GM18520 (cell line): ENCODE measurements at regions not wholly inside any gene's neighbourhood (a gene's known extent, or its start where the extent isn't known, plus 50 kb on each side); places are given as distances from the start of the nearest gene placed in this dataset.

ENCODE experiments used
- ATAC-seq: cut with Tn5 transposase; IDR thresholded peaks from one replicate; pipeline ENCODE4 v1.9.1; 2021; ENCODE audit not compliant: unreplicated experiment

DNA sequence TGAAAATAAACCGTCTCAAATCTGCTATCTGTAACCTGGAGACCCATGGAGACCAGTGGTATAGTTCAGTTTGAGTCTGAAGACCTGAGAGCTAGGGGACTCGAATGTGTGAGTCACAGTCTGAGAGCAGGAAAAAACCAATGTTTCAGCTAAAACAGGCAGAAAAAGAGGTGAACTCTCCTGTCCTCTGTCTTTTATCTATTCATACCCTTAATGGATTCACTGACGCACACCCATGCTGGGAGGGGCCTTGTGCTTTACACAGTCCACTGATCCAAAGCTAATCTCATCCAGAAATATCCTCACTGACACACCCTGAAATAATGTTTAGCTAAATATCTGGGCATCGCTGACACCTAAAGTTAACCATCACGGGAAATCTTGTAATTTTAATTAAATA is 297.9 kb downstream of the GPM6A start:
- no peak for ATAC-seq

DNA sequence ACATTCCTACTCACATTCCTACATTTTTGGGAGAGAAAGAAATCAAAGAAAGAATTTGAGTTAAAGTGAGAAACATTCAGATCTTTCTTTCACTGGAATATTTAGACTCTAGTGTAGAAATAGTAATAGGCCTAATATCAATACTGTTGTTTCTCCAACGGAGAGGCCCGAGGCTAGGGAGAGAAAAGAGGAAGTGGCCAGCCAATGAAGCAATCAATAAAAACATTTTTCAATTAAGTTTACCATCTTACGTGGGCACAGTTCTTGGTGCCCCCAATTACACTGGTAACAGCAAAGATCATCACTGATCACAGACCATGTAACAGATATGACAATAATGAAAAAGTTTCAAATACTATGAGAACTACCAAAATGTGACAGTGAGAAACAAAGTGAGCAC is 281.4 kb downstream of the GPM6A start:
- ATAC-seq: no peak

DNA sequence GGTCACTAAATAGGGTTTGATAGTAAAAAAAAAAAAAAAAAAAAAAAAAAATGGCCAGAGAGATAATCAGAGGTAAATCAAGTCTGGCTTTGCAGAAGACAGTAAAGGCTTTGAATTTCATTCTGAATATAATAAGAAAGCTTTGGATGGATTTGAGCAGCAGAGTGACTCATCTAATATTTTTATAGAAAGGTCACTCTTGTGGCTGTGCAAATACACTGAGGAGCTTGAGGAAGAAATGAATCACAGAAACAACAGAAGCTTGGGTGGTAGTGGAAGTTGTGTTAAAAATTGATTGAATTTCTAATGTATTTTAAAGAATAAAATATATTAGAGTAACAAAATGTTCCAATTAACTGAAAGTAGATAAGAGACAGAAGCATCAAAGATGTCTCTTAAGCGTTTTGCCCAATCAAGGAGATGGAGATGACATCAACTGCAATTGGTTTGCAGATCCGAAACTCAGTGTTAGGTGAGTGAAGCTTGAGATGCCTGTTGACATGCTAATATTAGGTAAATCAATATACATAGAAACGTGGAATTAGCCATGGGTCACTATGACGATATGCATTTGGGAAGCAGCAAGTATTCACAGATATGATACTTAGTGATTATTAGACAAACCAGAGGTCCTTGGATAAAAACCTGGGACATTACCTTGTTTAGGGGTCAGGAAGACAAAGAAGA is 280.5 kb downstream of the GPM6A start:
- ATAC-seq: no peak

DNA sequence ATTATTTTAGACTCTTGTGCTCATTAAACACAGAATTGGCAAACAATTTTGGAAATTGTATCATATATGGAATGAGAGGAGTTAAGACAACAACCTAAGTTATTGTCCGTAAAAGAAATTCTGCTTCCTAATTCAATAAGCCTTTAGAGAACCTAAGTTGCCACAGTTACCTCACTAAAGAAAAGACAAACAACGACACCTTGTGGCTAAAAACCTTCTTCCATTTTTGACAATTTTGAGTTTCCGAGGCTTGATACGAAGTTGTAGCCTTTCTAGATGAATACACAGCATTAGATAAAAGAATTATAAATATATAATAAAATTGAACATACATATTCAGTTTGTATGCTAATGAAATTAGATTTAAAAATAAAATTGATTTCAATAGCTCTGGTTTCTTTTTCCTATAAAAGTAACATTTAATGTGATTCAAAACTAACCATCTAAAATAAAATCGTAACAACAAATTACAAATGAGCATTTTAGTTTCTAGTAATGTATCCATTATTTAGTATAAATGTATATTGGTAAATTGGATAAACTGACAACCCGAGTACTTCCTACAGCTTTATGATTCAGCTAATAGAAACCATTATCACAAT is 275.1 kb downstream of the GPM6A start:
- ATAC-seq: no peak

DNA sequence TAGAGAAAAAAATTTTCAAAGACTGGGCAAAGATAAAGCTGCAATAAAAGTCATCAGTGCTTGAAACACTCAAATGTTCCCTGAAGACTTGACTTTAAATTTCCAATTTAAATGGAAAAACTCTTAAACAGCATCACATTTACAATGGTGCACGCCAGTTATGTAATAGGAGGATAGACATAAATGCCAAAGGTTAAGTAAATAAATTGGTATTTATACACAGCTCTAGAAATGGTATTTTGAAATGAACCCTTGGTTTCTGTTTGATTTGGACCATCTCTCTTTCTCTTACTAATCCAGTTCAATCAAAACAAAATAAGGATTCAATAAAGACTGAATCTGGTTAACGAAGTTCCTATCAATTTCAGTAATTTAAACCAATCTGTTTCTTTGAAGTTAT is 272.6 kb downstream of the GPM6A start:
- ATAC-seq: no peak

DNA sequence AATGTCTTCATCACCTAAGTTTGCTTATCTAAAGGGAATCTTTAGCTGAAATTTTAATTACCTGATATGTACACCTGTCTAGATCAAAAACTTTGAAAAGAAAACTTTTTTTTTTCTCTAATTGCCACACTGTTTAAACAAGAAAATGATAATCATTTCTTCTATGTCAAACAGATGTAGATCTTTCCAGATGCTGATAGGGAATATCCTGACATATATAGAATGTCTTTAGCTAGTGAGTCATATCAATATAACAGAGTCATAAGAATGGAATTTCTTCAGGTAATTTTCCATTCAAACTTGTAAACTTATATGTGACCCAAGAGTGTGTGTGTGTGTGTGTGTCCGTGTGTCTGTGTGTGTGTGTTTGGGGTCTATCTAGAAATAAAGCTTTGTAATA is 271.9 kb downstream of the GPM6A start:
- ATAC-seq: no peak

DNA sequence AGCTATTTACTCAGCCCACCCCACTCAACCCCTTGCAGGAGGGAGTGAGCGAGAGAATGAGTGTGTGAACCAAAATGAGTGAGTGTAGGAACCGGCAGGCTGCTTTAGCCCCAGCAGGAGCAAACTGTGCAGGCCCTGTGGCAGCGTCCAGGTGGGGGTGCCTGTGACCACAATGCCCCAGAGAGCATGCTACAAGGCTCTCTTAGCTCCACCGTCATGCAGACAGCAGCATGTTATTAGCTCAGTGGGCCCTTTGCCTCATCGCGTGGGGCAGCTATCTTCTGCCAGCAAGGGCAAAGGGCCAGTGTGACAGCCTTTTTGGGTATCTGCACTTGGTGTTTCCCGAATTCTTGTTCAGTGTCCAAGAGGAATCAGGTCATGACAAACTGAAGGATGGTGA is 271.3 kb downstream of the GPM6A start:
- no peak for ATAC-seq

DNA sequence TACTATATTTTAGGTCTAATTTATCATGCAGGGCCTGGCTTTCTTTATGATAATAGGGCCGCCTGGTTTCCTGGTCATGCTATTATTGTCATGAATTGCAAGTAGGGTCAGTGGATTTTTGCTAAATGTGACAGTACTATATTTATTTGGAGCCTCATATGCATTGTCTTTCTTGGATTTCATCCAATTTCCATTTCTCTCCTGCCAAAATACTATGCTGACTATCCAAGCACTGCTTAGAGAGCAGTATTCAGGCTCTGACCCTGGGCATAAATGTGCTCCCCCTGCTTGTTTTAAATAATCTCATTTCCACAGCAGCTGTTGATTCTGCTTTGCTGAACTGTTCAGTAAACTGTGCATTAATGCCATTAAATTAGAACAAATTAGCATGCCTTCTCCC is 269.3 kb downstream of the GPM6A start:
- ATAC-seq: no peak

DNA sequence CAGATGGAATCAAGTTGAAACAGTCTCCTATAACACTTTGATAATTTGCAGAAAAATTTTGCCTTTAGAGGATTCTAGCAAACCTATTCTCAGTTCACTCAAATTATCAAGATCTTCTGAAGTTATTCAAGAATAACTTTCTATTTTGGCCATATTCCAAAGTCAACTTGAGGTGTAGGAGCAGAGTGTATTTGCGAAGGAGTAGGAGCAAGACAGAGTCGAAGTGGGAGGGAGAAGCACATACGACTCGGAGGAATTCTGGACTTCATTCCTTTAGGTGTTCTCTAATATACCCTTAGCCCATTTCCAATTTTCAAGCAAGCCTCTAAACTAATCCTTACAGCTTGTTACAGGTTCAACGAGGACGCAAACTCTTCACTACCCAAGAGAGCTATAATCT is 252.9 kb downstream of the GPM6A start:
- no peak for ATAC-seq

DNA sequence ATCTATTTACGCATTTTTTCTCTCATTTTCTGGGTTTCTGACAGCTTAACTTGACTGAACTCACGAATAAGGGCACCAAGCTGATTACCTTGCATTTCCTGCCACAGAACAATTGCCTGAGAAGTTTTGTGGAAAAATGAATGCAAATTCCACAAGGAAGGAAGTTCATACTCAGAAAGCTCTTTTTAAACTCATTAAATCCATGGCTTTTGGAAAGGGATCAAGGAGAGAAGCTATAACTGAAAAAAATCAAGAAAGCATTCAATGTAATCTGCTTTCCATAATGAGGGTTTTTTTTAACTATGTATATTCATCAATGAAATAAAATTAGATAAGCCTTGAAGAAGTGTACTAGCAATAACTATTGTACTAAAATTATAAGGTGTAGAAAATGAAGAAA is 252.5 kb downstream of the GPM6A start:
- no peak for ATAC-seq

DNA sequence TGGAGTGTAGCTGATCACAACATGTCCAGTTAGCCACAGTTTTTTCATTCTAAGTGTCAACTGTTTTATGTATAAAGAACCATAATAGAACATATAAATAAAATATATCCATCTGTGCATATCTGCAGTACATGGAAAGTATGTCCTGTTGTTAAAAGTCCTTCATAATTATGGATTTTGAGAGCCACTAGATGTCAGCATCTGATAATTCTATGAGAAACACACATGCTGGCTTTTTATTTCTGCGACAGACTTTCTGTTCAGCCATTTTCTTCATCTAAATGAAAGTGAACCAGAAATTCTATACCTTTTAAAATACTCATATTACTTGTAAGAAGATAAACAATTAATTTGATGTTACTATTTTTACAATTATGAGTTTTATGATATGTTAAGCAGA is 251.5 kb downstream of the GPM6A start:
- no peak for ATAC-seq

DNA sequence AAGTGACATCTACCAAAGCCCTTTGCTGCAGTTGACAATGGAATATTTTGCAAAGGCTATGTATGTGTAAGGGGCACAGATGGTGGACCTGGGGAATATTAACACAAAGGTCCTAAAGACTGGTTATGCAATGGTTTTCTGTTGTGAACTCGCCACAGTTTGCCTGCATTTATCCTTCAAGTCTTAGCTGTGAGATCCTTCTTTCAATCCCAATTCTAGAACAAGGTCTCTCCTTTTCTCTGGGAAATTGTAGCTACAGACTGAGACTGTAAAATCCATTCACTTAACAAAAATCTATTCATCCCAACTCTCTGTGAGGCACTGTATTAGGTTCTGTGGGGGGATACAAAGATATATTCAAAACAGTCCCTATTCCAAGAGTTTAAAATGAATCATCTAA is 250.4 kb downstream of the GPM6A start:
- no peak for ATAC-seq

DNA sequence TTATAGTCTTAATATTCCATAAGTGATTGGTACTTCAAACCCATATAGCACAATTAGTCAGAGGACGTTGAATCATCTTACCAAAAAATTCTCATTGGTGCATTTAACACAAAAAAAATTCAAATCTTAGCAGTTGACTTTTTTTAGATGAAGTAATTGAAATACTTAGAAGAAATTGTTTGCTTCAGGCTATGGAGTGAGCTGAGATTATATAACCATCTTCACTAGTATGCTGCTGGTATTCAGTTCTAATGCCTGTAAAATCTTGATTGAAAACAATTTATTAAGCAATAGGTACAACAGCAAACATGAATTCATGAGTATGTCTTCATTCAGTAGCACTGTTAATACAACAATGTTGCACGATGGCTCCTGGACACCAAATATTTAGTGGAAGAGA is 250.0 kb downstream of the GPM6A start:
- ATAC-seq: no peak

DNA sequence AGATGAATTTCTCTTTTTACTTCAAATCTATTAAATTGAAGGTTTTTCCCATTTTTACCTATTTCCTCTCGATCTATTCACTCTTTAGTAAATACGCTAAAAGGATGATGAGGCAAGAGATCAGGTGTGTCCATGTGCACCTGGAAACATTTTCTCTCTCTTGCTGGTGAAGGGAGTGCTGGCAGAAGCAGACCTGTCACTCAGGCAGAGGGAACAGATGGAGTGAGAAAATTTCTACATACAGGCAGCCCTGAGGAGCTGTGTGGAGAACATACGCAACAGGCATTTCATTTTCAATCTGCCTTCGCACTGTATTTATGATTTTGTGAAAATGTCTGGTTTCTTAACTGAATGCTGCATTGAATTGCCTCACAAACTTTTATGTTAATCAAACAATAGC is 249.5 kb downstream of the GPM6A start:
- no peak for ATAC-seq
